ENCODE measurements at regions not wholly inside any gene's neighbourhood (a gene's known extent, or its start where the extent isn't known, plus 50 kb on each side); places are given as distances from the start of the nearest gene placed in this dataset.
"Not testable (repeated sequence)": the region's sequence is repeated elsewhere in the genome, so short reads cannot be mapped to it uniquely, and the experiment has no call there.

DNA sequence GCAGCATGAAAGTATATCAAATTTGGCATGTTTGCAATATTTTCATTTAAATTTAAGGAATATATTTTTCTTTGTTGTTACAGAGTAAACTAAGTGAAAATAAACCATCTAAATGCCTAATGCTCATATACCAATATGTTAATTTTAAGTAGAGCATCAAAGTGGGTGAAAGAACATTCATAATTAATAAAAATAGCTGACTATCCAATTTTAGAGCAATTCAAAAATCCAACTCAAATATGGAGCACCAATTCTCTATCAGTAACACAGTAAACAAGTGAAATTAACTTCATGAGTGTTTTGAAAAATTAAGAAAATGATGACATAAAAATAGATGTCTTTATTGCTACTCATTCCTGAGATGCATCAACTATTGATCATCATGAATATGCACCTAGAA is 893.0 kb downstream of the DSC3 start:
- intact Hi-C loops (cut with DNase I, micrococcal nuclease) = no loop called here
- H3K4me3 ChIP-seq = no peak overlapping the region
- H3K36me3 ChIP-seq (ENCODE audit: low read depth) = no peaks in the 10 kb centered on the region
- H3K4me1 ChIP-seq (ENCODE audit: low read depth) = no peaks in the 10 kb centered on the region
- no peaks in the 10 kb centered on the region for H3K9me3 ChIP-seq
- ATAC-seq (no peak), DNase-seq (no peak)
- TF ChIP-seq, protein P1, sequence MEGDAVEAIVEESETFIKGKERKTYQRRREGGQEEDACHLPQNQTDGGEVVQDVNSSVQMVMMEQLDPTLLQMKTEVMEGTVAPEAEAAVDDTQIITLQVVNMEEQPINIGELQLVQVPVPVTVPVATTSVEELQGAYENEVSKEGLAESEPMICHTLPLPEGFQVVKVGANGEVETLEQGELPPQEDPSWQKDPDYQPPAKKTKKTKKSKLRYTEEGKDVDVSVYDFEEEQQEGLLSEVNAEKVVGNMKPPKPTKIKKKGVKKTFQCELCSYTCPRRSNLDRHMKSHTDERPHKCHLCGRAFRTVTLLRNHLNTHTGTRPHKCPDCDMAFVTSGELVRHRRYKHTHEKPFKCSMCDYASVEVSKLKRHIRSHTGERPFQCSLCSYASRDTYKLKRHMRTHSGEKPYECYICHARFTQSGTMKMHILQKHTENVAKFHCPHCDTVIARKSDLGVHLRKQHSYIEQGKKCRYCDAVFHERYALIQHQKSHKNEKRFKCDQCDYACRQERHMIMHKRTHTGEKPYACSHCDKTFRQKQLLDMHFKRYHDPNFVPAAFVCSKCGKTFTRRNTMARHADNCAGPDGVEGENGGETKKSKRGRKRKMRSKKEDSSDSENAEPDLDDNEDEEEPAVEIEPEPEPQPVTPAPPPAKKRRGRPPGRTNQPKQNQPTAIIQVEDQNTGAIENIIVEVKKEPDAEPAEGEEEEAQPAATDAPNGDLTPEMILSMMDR (IDR thresholded peaks at IDR 0.05) = no peak

- DNase-seq (no peak), ATAC-seq (no peak)
- no peaks in the 10 kb centered on the region for H3K36me3 ChIP-seq (ENCODE audit: low read depth)
- H3K9me3 ChIP-seq = peaks cover 35% of the 10 kb centered on the region
- H3K4me3 ChIP-seq = no peak overlapping the region
- intact Hi-C loops (cut with DNase I, micrococcal nuclease) = no loop called here
- H3K4me1 ChIP-seq (ENCODE audit: low read depth) = no peaks in the 10 kb centered on the region
- TF ChIP-seq, protein P1 (IDR thresholded peaks at IDR 0.05) = no peak
Measured at GRCh38 chr18:30142870-30143269, 899.7 kb downstream of the DSC3 start.

GRCh38 chr18:30142248-30142647 is 900.3 kb downstream of the DSC3 start:
- TF ChIP-seq, protein P1 (IDR thresholded peaks at IDR 0.05) = no peak
- ATAC-seq = no peak
- Histone ChIP-seq H3K9me3 (peaks cover 35% of the 10 kb centered on the region), H3K36me3 (ENCODE audit: low read depth) (no peaks in the 10 kb centered on the region), H3K4me3 (no peak overlapping the region), H3K4me1 (ENCODE audit: low read depth) (no peaks in the 10 kb centered on the region)
- intact Hi-C loops (cut with DNase I, micrococcal nuclease) = no loop called here
- no peak for DNase-seq

- H3K4me3 ChIP-seq = not testable (repeated sequence)
Measured at GRCh38 chr18:30141506-30141905, 901.0 kb downstream of the DSC3 start.

DNA sequence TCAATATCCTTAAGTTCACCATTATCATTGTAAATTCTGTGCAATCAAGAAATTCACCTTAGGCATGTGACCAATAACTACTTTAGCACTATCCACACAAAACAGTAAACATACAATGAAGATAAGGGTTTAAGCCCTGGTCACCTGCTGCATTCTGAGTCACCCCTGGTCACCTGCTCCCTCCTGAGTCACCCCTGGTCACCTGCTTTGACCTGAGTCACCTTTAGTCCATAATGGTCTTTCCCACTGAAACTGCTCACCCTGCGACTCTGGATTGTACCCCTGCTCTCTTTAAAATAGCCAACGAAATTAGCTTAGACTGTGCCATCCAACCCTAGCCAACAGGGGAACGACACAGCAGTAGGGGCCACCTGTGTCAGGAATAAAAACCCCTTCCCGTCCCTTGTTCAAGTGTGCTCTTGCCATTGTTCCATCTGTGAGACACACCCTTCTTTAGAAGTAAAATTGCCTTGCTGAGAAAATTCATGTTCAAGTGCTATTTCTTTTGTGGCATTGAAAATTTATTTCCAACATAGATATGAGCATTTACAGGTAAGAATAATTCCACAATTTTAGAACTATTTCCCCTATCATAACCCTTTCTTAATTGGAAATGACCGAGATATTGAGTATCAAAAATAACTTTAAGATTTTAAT is 902.8 kb downstream of the DSC3 start:
- intact Hi-C loops (cut with DNase I, micrococcal nuclease) = no loop called here
- TF ChIP-seq, protein P1 (IDR thresholded peaks at IDR 0.05) = no peak
- Histone ChIP-seq H3K4me3 (no peak overlapping the region), H3K9me3 (peaks cover 35% of the 10 kb centered on the region), H3K4me1 (ENCODE audit: low read depth) (no peaks in the 10 kb centered on the region), H3K36me3 (ENCODE audit: low read depth) (no peaks in the 10 kb centered on the region)
- ATAC-seq = no peak
- no peak for DNase-seq

More at GRCh38 chr18:30141506-30141905, 901.0 kb downstream of the DSC3 start:
- H3K36me3 ChIP-seq (ENCODE audit: low read depth); H3K4me1 ChIP-seq (ENCODE audit: low read depth); ATAC-seq; intact Hi-C loops (cut with DNase I, micrococcal nuclease); DNase-seq: not testable (repeated sequence)
- H3K9me3 ChIP-seq = peaks cover 35% of the 10 kb centered on the region

GRCh38 chr18:30135938-30136337 is 906.6 kb downstream of the DSC3 start:
- H3K4me3 ChIP-seq = no peak overlapping the region
- ATAC-seq (no peak), DNase-seq (no peak)
- peaks cover 24% of the 10 kb centered on the region for H3K9me3 ChIP-seq
- H3K4me1 ChIP-seq (ENCODE audit: low read depth) = no peaks in the 10 kb centered on the region
- intact Hi-C loops (cut with DNase I, micrococcal nuclease) = no loop called here
- TF ChIP-seq, protein P1 (IDR thresholded peaks at IDR 0.05) = no peak
- H3K36me3 ChIP-seq (ENCODE audit: low read depth) = no peaks in the 10 kb centered on the region

Measured in mucosa of descending colon (tissue), 3 donors.